ENCODE measurements at regions not wholly inside any gene's neighbourhood (a gene's known extent, or its start where the extent isn't known, plus 50 kb on each side); places are given as distances from the start of the nearest gene placed in this dataset.

DNA sequence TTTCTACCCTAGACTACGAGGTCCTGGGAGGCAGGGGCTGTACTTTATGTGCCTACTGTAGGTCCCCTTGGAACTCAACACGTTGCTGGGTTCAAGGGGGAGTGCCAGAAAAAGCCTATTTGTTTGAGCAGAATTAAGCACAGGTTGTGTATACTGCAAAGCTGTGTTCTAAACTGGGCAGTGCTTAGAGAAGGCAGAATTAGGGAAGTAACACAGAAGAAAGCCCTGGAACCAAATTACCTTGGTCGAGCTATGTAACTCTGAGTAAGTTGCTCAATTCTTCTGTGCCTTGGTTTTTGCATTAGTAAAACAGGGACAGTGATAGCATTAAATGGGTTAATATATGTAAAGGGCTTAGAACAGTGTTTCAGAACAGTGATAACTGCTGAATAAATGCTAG is 245.0 kb upstream of the SFRP2 start:
- Histone ChIP-seq H3K79me2 (ENCODE audit: insufficient read depth, low read length) (no peaks in the 10 kb centered on the region), H3K4me2 (replicated peaks; ENCODE audit: extremely low read depth, low read length, poor library complexity, severe bottlenecking) (no peak overlapping the region), H3K9ac (ENCODE audit: insufficient read depth, low read length, poor library complexity, severe bottlenecking) (no peak overlapping the region), H3K36me3 (replicated peaks in 1 of 2; ENCODE audit: control insufficient read depth in 1 of 2, insufficient read depth in 2 of 2, low read length in 2 of 2) (no peaks in the 10 kb centered on the region), H3K4me3 (replicated peaks in 1 of 3; ENCODE audit: low read depth in 2 of 3, low read length in 3 of 3) (no peak overlapping the region), H2AFZ (ENCODE audit: insufficient read depth, low read depth, low read length, poor library complexity, severe bottlenecking) (no peak overlapping the region), H3K9me3 (replicated peaks in 1 of 2; ENCODE audit: control insufficient read depth in 1 of 2, insufficient read depth in 1 of 2, low read length in 2 of 2) (peaks cover 0 to 2% of the 10 kb centered on the region in 2 donors), H3K27me3 (ENCODE audit: control insufficient read depth in 2 of 2, insufficient read depth in 2 of 2, low read length in 2 of 2) (no peaks in the 10 kb centered on the region), H3K4me1 (ENCODE audit: control insufficient read depth in 1 of 2, insufficient read depth in 2 of 2, low read length in 2 of 2) (no peaks in the 10 kb centered on the region), H4K20me1 (ENCODE audit: insufficient read depth, low read length) (no peaks in the 10 kb centered on the region), H3K27ac (ENCODE audit: low read depth in 1 of 2, low read length in 2 of 2) (no peak overlapping the region)
- Mint-ChIP-seq H3K36me3 (no peaks in the 10 kb centered on the region), H3K27me3 (ENCODE audit: low read depth in 3 of 3) (peaks cover 0 to 4% (median 3%) of the 10 kb centered on the region in 3 donors), H3K27ac (no peak overlapping the region), H3K4me1 (no peaks in the 10 kb centered on the region), H3K9me3 (peaks cover 0 to 8% (median 5%) of the 10 kb centered on the region in 7 donors), H3K4me3 (no peak overlapping the region)
- TF ChIP-seq CTCF (IDR thresholded peaks at IDR 0.05) = no peak
- WGBS (ENCODE audit: insufficient coverage) = 51% methylated on average over 3 of the region's 3 CpGs
- DNase-seq = no peak
- intact Hi-C loops (cut with micrococcal nuclease) = no loop called here

DNA sequence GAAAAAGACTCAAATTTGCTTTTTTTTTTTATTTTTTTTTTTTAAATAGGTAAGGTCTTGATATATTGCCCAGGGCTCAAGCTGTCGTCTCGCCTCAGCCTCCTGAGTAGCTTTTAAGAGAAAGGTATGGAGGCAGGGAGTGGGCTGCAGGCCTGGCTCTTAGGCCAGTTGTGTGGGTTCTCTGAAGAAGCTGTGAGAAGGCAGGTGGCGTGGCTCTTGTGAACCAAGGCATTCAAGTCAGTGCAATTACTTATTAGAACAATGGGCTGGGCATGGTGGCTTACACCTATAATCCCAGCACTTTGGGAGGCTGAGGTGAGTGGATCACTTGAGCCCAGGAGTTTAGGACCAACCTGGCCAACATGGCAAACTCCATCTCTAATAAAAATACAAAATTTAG is 244.0 kb upstream of the SFRP2 start:
- Histone ChIP-seq H3K4me3 (replicated peaks in 1 of 3; ENCODE audit: low read depth in 2 of 3, low read length in 3 of 3) (no peak overlapping the region), H3K36me3 (replicated peaks in 1 of 2; ENCODE audit: control insufficient read depth in 1 of 2, insufficient read depth in 2 of 2, low read length in 2 of 2) (no peaks in the 10 kb centered on the region), H3K4me2 (replicated peaks; ENCODE audit: extremely low read depth, low read length, poor library complexity, severe bottlenecking) (no peak overlapping the region), H3K27me3 (ENCODE audit: control insufficient read depth in 2 of 2, insufficient read depth in 2 of 2, low read length in 2 of 2) (no peaks in the 10 kb centered on the region), H3K79me2 (ENCODE audit: insufficient read depth, low read length) (no peaks in the 10 kb centered on the region), H3K9ac (ENCODE audit: insufficient read depth, low read length, poor library complexity, severe bottlenecking) (no peak overlapping the region), H2AFZ (ENCODE audit: insufficient read depth, low read depth, low read length, poor library complexity, severe bottlenecking) (no peak overlapping the region), H4K20me1 (ENCODE audit: insufficient read depth, low read length) (no peaks in the 10 kb centered on the region), H3K9me3 (replicated peaks in 1 of 2; ENCODE audit: control insufficient read depth in 1 of 2, insufficient read depth in 1 of 2, low read length in 2 of 2) (peaks cover 0 to 2% of the 10 kb centered on the region in 2 donors), H3K4me1 (ENCODE audit: control insufficient read depth in 1 of 2, insufficient read depth in 2 of 2, low read length in 2 of 2) (no peaks in the 10 kb centered on the region), H3K27ac (ENCODE audit: low read depth in 1 of 2, low read length in 2 of 2) (no peak overlapping the region)
- H3K4me1 Mint-ChIP-seq = no peaks in the 10 kb centered on the region
- no peak overlapping the region for H3K27ac Mint-ChIP-seq
- peaks cover 2 to 4% (median 3%) of the 10 kb centered on the region in 3 donors for H3K27me3 Mint-ChIP-seq (ENCODE audit: low read depth in 3 of 3)
- H3K4me3 Mint-ChIP-seq = no peak overlapping the region
- H3K36me3 Mint-ChIP-seq = no peaks in the 10 kb centered on the region
- TF ChIP-seq CTCF (IDR thresholded peaks at IDR 0.05) = no peak
- H3K9me3 Mint-ChIP-seq = peaks cover 0 to 8% (median 5%) of the 10 kb centered on the region in 7 donors
- intact Hi-C loops (cut with micrococcal nuclease) = no loop called here
- DNase-seq = no peak
- 100% methylated on average over 2 of the region's 3 CpGs for WGBS (ENCODE audit: insufficient coverage)
